Peyer's patch (tissue), 4 donors: ENCODE measurements at regions not wholly inside any gene's neighbourhood (a gene's known extent, or its start where the extent isn't known, plus 50 kb on each side); places are given as distances from the start of the nearest gene placed in this dataset.

ENCODE experiments used
- DNase-seq, 3 donors: peaks; one replicate each; pipeline ENCODE4 v3.0.0-alpha.2; 2017 to 2019
- H3K27ac ChIP-seq, 4 donors: fragments of 200-600 bp; sonication (generic); one replicate each; pipeline ENCODE4 v1.5.1; 2016 to 2019
- H3K27me3 ChIP-seq, 2 donors: fragments of 200-600 bp; sonication (generic); one replicate each; pipeline ENCODE4 v1.5.1; 2019
- H3K36me3 ChIP-seq, 3 donors: fragments of 200-600 bp; sonication (generic); one replicate each; pipeline ENCODE4 v1.5.1; 2016 to 2019
- H3K4me1 ChIP-seq, 4 donors: fragments of 200-600 bp; sonication (generic); one replicate each; pipeline ENCODE4 v1.5.1; 2016 to 2019
- H3K4me3 ChIP-seq, 4 donors: fragments of 200-600 bp; sonication (generic); 1 replicate in 3 of 4; 2 replicates in 1 of 4; pipeline ENCODE4 v1.5.1; 2016 to 2019; ENCODE audit warnings: mild to moderate bottlenecking in 1 of 4
- H3K9me3 ChIP-seq, 4 donors: fragments of 200-600 bp; sonication (generic); one replicate each; pipeline ENCODE4 v1.5.1; 2016 to 2019; ENCODE audit warnings: mild to moderate bottlenecking in 1 of 4
- CTCF ChIP-seq, 6 experiments: fragments of 450-650 bp in 4 of 6; fragments of 200-600 bp in 2 of 6; sonication (generic) in 1 of 6; IDR thresholded peaks; one replicate each; pipeline ENCODE4 v1.5.1; 2017 to 2019; ENCODE audit warnings: antibody characterized with exemption in 6 of 6, mild to moderate bottlenecking in 3 of 6, moderate library complexity in 1 of 6
- POLR2A ChIP-seq, 2 donors: fragments of 450-650 bp; IDR thresholded peaks; one replicate each; pipeline ENCODE4 v1.5.1; 2017; ENCODE audit warnings: antibody characterized with exemption in 2 of 2, mild to moderate bottlenecking in 2 of 2, moderate library complexity in 2 of 2

DNA sequence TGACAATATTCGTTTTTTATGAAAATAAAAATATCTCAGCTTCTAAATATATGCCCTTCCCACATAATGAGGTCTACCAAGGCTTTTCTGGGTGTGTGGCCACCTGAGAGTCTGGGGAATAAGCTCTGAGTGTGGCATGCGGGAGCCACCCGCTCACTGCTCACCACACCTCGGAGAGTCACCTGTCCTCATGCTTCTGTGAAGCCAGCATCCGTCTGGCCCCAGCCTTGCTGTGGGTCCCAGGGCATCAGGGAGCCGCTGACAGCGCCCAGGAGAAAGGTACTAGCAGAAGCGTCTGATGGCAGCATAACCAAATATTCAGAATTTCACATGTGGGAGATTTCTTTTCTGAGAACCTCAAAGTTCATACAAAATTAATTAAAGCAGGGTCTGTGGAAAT, 133.2 kb upstream of the IRX4 start:
- Histone ChIP-seq H3K27me3 (no peaks in the 10 kb centered on the region), H3K27ac (no peak overlapping the region), H3K4me1 (no peaks in the 10 kb centered on the region), H3K36me3 (no peaks in the 10 kb centered on the region), H3K9me3 (no peaks in the 10 kb centered on the region), H3K4me3 (no peak overlapping the region)
- DNase-seq: no peak
- TF ChIP-seq POLR2A (IDR thresholded peaks at IDR 0.05): no peak

DNA sequence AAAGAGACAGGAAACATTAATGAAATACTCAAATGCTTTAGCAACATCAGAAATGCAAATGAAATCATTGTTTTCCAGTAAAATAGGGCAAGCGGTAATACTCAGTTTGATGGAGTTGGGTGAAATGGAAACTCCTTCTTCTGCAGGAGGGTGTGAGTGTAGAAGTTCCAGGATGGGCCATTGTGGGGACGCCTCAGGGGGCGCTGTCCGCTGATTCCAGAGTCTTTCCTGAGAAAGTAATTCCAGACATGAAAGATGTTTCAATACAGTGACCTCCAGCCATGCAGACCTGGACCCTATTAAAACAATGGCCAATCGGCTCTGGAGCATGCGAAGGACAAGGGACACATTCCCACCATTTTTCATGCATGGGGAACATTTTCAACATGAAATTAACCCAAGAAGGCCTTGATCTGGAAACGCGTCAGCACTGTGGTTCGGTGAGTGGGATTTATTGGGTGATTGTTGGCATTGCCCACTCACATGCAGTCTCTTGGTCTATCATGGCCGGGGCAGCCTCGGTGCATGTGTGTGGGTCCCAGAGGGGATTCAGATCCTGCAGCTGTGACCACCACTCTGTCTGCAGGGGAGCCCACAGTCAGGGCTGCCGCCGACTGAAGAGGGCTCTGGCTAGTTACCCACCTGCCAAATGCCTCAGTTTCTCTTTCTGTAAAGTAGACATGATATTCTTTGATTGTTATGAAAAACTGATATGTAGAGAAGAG, 132.6 kb upstream of the IRX4 start:
- no peaks in the 10 kb centered on the region for H3K27me3 ChIP-seq
- no peaks in the 10 kb centered on the region for H3K9me3 ChIP-seq
- H3K4me1 ChIP-seq: no peaks in the 10 kb centered on the region
- no peak overlapping the region for H3K4me3 ChIP-seq
- H3K36me3 ChIP-seq: no peaks in the 10 kb centered on the region
- no peak for TF ChIP-seq POLR2A (IDR thresholded peaks at IDR 0.05)
- no peak for TF ChIP-seq CTCF (IDR thresholded peaks at IDR 0.05)
- H3K27ac ChIP-seq: no peak overlapping the region
- no peak for DNase-seq

GRCh38 chr5:2014058-2014610, 131.4 kb upstream of the IRX4 start:
- H3K27ac ChIP-seq: no peak overlapping the region
- no peaks in the 10 kb centered on the region for H3K27me3 ChIP-seq
- DNase-seq: no peak
- TF ChIP-seq POLR2A (IDR thresholded peaks at IDR 0.05) (no peak), CTCF (IDR thresholded peaks at IDR 0.05) (no peak)
- H3K36me3 ChIP-seq: no peaks in the 10 kb centered on the region
- no peaks in the 10 kb centered on the region for H3K9me3 ChIP-seq
- no peaks in the 10 kb centered on the region for H3K4me1 ChIP-seq
- H3K4me3 ChIP-seq: no peak overlapping the region

- Histone ChIP-seq H3K36me3 (no peaks in the 10 kb centered on the region), H3K27ac (no peak overlapping the region), H3K27me3 (no peaks in the 10 kb centered on the region), H3K4me3 (no peak overlapping the region), H3K9me3 (no peaks in the 10 kb centered on the region), H3K4me1 (no peaks in the 10 kb centered on the region)
- no peak for DNase-seq
- TF ChIP-seq CTCF (IDR thresholded peaks at IDR 0.05): no peak
- TF ChIP-seq POLR2A (IDR thresholded peaks at IDR 0.05): no peak
Observed at GRCh38 chr5:2013301-2014057, 130.8 kb upstream of the IRX4 start.

DNA sequence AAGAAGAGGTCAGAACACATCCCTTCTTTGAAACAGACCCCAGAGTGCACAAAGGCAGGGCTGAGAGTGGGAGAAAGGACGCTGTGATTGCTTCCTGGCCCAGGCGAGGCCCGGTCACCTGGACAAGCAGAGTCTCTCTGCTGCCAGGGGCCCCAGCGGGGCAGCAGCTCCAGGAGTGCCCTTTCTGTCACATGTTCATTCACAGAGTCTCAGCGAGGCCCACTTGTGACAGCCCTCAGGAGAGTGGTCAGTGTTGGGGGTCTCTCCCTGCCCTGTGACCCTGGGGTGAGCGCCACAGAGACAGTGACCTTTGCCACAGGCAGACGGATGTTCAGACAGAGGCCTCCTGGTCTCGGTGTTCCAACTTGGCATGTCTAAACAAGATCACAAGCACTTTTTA, 130.2 kb upstream of the IRX4 start:
- Histone ChIP-seq H3K4me3 (no peak overlapping the region), H3K27ac (no peak overlapping the region), H3K9me3 (no peaks in the 10 kb centered on the region), H3K36me3 (no peaks in the 10 kb centered on the region), H3K4me1 (no peaks in the 10 kb centered on the region), H3K27me3 (no peaks in the 10 kb centered on the region)
- TF ChIP-seq CTCF (IDR thresholded peaks at IDR 0.05): no peak
- no peak for TF ChIP-seq POLR2A (IDR thresholded peaks at IDR 0.05)
- no peak for DNase-seq
